Adrenal gland (tissue), 5 donors: ENCODE measurements at regions not wholly inside any gene's neighbourhood (a gene's known extent, or its start where the extent isn't known, plus 50 kb on each side); places are given as distances from the start of the nearest gene placed in this dataset.

Source experiments
- CTCF ChIP-seq, 6 experiments: fragments of 450-650 bp in 4 of 6; fragments of 200-600 bp in 2 of 6; sonication (generic) in 1 of 6; IDR thresholded peaks; 1 replicate in 5 of 6; 2 replicates in 1 of 6; pipeline versions ENCODE4 v1.5.1 to v1.8.0; 2016 to 2021; ENCODE audit warnings: antibody characterized with exemption in 6 of 6, mild to moderate bottlenecking in 2 of 6, moderate library complexity in 1 of 6
- POLR2A ChIP-seq, 2 donors: fragments of 450-650 bp; IDR thresholded peaks; one replicate each; pipeline ENCODE4 v1.6.1; 2017; ENCODE audit warnings: antibody characterized with exemption in 2 of 2, mild to moderate bottlenecking in 2 of 2, moderate library complexity in 1 of 2
- donor health status: DM: no; HTN: no; CAD: no.

- TF ChIP-seq CTCF (IDR thresholded peaks at IDR 0.05) (no peak), POLR2A (IDR thresholded peaks at IDR 0.05) (no peak)
Observed at GRCh38 chr9:29245351-29245750, 1672.1 kb upstream of the C9orf72 start.
